ENCODE measurements at regions not wholly inside any gene's neighbourhood (a gene's known extent, or its start where the extent isn't known, plus 50 kb on each side); places are given as distances from the start of the nearest gene placed in this dataset.

GRCh38 chr14:38310420-38310995 lies 54.6 kb upstream of the CLEC14A start:
- TF ChIP-seq EZH2 (IDR thresholded peaks at IDR 0.05; ENCODE audit: insufficient read depth, poor library complexity, severe bottlenecking) (no peak), EZH2phosphoT487 (IDR thresholded peaks at IDR 0.05; ENCODE audit: insufficient read depth, low read depth) (no peak)

Measured in GM23248 (cell line).